Medulla oblongata (tissue), 1 donor: ENCODE measurements at regions not wholly inside any gene's neighbourhood (a gene's known extent, or its start where the extent isn't known, plus 50 kb on each side); places are given as distances from the start of the nearest gene placed in this dataset.

ENCODE experiments used
- DNase-seq: peaks from one replicate; pipeline ENCODE4 v3.0.0-alpha.2; 2015; ENCODE audit errors: extremely low spot score

- no peak for DNase-seq
Measured at GRCh38 chr10:52688899-52689298, 83.7 kb downstream of the MBL2 start.

GRCh38 chr10:52696232-52696631 is 76.4 kb downstream of the MBL2 start:
- DNase-seq: no peak

GRCh38 chr10:52701647-52702046 is 70.9 kb downstream of the MBL2 start:
- DNase-seq: no peak

GRCh38 chr10:52703451-52703850 is 69.1 kb downstream of the MBL2 start:
- no peak for DNase-seq

GRCh38 chr10:52703898-52704297 is 68.7 kb downstream of the MBL2 start:
- no peak for DNase-seq

- DNase-seq: no peak
Measured at GRCh38 chr10:52706332-52707070, 66.1 kb downstream of the MBL2 start.
